ENCODE measurements at regions not wholly inside any gene's neighbourhood (a gene's known extent, or its start where the extent isn't known, plus 50 kb on each side); places are given as distances from the start of the nearest gene placed in this dataset.

DNA sequence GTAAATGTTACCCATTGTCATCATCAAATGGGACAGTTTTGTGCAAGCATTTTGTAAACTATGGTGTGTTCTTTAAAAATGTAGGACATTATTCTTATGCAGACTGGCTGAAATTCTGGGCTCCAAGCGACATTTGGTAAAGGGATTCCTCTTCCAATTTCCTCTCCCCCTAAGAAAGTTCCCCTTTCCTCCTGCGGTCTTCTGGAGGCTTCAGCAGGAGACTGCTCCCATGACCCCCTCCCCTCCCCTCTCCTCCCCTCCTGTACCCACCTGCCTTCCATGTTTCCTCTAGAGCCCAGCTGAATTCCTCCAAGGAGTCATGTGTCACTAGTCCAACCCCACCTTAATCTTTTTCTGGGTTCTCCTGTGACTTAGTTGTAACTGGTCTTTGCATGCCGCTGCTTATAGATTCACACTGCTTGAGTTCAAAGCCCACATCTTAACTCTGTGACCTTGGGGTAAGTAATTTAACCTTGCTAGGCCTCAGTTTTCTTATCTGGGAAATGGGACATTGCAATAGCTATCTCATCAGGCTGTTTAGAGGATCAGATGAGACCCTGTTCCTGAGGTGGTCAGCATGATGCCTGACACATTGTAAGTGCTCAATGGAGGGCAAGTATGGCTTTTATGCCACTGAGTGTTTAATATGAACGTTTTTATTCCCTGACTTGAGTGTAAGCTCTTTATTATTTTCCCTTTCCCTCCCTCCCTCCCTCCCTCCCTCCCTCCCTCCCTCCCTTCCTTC, 69.9 kb upstream of the WDR26 start:
- TF ChIP-seq, protein P1, sequence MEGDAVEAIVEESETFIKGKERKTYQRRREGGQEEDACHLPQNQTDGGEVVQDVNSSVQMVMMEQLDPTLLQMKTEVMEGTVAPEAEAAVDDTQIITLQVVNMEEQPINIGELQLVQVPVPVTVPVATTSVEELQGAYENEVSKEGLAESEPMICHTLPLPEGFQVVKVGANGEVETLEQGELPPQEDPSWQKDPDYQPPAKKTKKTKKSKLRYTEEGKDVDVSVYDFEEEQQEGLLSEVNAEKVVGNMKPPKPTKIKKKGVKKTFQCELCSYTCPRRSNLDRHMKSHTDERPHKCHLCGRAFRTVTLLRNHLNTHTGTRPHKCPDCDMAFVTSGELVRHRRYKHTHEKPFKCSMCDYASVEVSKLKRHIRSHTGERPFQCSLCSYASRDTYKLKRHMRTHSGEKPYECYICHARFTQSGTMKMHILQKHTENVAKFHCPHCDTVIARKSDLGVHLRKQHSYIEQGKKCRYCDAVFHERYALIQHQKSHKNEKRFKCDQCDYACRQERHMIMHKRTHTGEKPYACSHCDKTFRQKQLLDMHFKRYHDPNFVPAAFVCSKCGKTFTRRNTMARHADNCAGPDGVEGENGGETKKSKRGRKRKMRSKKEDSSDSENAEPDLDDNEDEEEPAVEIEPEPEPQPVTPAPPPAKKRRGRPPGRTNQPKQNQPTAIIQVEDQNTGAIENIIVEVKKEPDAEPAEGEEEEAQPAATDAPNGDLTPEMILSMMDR (IDR thresholded peaks at IDR 0.05; ENCODE audit: insufficient read depth, low read depth, low read length): no peak
- no peak for TF ChIP-seq EZH2 (IDR thresholded peaks at IDR 0.05; ENCODE audit: insufficient read depth, low read length)

Data from astrocyte (in vitro differentiated cells and primary cell).